Omental fat pad (tissue), 3 donors: ENCODE measurements at regions not wholly inside any gene's neighbourhood (a gene's known extent, or its start where the extent isn't known, plus 50 kb on each side); places are given as distances from the start of the nearest gene placed in this dataset.

Source experiments
- ATAC-seq: fragments of 150-250 bp; one replicate; pipeline ENCODE4 v1.9.1; 2016; ENCODE audit warnings: mild to moderate bottlenecking, moderate library complexity; ENCODE audit not compliant: low FRiP score
- DNase-seq: peaks from one replicate; pipeline ENCODE4 v3.0.0-alpha.2; 2019; ENCODE audit warnings: low spot score
- CTCF ChIP-seq, 3 donors: fragments of 450-650 bp; IDR thresholded peaks; one replicate each; pipeline ENCODE4 v1.5.1; 2016 to 2017; ENCODE audit warnings: antibody characterized with exemption in 3 of 3, mild to moderate bottlenecking in 3 of 3, moderate library complexity in 2 of 3

GRCh38 chr7:155914341-155914740, 102.1 kb upstream of the SHH start:
- DNase-seq, result no peak
- no peak for ATAC-seq
- no peak for TF ChIP-seq CTCF (IDR thresholded peaks at IDR 0.05)

GRCh38 chr7:155913719-155914118, 101.5 kb upstream of the SHH start:
- ATAC-seq (no peak), DNase-seq (no peak)
- no peak for TF ChIP-seq CTCF (IDR thresholded peaks at IDR 0.05)

GRCh38 chr7:155913291-155913690, 101.0 kb upstream of the SHH start:
- no peak for ATAC-seq
- TF ChIP-seq CTCF (IDR thresholded peaks at IDR 0.05), result no peak
- DNase-seq, result no peak

GRCh38 chr7:155911471-155912105, 99.3 kb upstream of the SHH start:
- no peak for TF ChIP-seq CTCF (IDR thresholded peaks at IDR 0.05)
- ATAC-seq (no peak), DNase-seq (no peak)

GRCh38 chr7:155908385-155908784, 96.1 kb upstream of the SHH start:
- ATAC-seq (no peak), DNase-seq (no peak)
- no peak for TF ChIP-seq CTCF (IDR thresholded peaks at IDR 0.05)

GRCh38 chr7:155907450-155908200, 95.4 kb upstream of the SHH start:
- DNase-seq (no peak), ATAC-seq (no peak)
- TF ChIP-seq CTCF (IDR thresholded peaks at IDR 0.05), result no peak

- ATAC-seq (no peak), DNase-seq (no peak)
- TF ChIP-seq CTCF (IDR thresholded peaks at IDR 0.05), result no peak
Measured at GRCh38 chr7:155901176-155901575, 88.9 kb upstream of the SHH start.
